OCI-LY1 (cell line): ENCODE measurements at regions not wholly inside any gene's neighbourhood (a gene's known extent, or its start where the extent isn't known, plus 50 kb on each side); places are given as distances from the start of the nearest gene placed in this dataset.

ENCODE experiments used
- H2AFZ ChIP-seq: fragments of 200-600 bp; sonication (generic), shearing (Covaris generic); 2 replicates; pipeline ENCODE4 v1.6.0; 2014; ENCODE audit warnings: antibody characterized with exemption, mild to moderate bottlenecking, low read length
- H3F3A ChIP-seq: fragments of 200-600 bp; sonication (generic), shearing (Covaris generic); 2 replicates; pipeline ENCODE4 v1.6.0; 2014; ENCODE audit warnings: mild to moderate bottlenecking, antibody characterized with exemption, low read length, moderate library complexity; ENCODE audit not compliant: insufficient read depth
- H3K27ac ChIP-seq: fragments of 200-600 bp; sonication (generic); 2 replicates; pipeline ENCODE4 v1.5.1; 2014; ENCODE audit warnings: low read length, mixed run types, mild to moderate bottlenecking, low read depth; ENCODE audit not compliant: poor library complexity, severe bottlenecking
- H3K27me3 ChIP-seq: fragments of 200-600 bp; sonication (generic); 2 replicates; pipeline ENCODE4 v1.6.0; 2014; ENCODE audit warnings: antibody characterized with exemption, mild to moderate bottlenecking, low read length, moderate library complexity; ENCODE audit not compliant: insufficient read depth
- H3K36me3 ChIP-seq: fragments of 200-600 bp; sonication (generic); 2 replicates; pipeline ENCODE4 v1.6.1; 2014; ENCODE audit warnings: mild to moderate bottlenecking, antibody characterized with exemption, low read length, moderate library complexity, mixed read lengths; ENCODE audit not compliant: insufficient read depth
- H3K4me1 ChIP-seq: fragments of 200-600 bp; sonication (generic); 2 replicates; pipeline ENCODE4 v1.5.1; 2014; ENCODE audit warnings: mild to moderate bottlenecking, low read length, moderate library complexity; ENCODE audit not compliant: insufficient read depth, severe bottlenecking
- H3K4me2 ChIP-seq: fragments of 200-600 bp; sonication (generic), shearing (Covaris generic); 2 replicates; pipeline ENCODE4 v1.6.1; 2014; ENCODE audit warnings: low read length
- H3K4me3 ChIP-seq: fragments of 200-600 bp; sonication (generic); 2 replicates; pipeline ENCODE4 v1.5.1; 2014; ENCODE audit warnings: low read length, low read depth, mild to moderate bottlenecking, mixed read lengths; ENCODE audit not compliant: poor library complexity, severe bottlenecking
- H3K79me2 ChIP-seq: fragments of 200-600 bp; shearing (Covaris generic); 2 replicates; pipeline ENCODE4 v1.6.1; 2016; ENCODE audit warnings: mixed run types, low read length, mixed read lengths; ENCODE audit not compliant: insufficient read depth
- H3K9ac ChIP-seq: fragments of 200-600 bp; sonication (generic), shearing (Covaris generic); 2 replicates; pipeline ENCODE4 v1.6.1; 2014; ENCODE audit warnings: mild to moderate bottlenecking, low read length, mixed read lengths
- H3K9me2 ChIP-seq: fragments of 200-600 bp; sonication (generic), shearing (Covaris generic); 2 replicates; pipeline ENCODE4 v1.6.1; 2014; ENCODE audit warnings: low read depth, mild to moderate bottlenecking, low read length, mixed read lengths
- H3K9me3 ChIP-seq: fragments of 200-600 bp; shearing (Covaris generic); 2 replicates; pipeline ENCODE4 v1.6.1; 2014; ENCODE audit warnings: low read length, mixed read lengths
- H4K20me1 ChIP-seq: fragments of 200-600 bp; sonication (generic), shearing (Covaris generic); 2 replicates; pipeline ENCODE4 v1.6.0; 2016; ENCODE audit warnings: mild to moderate bottlenecking, low read length; ENCODE audit not compliant: insufficient read depth
- EZH2 ChIP-seq: fragments of 200-600 bp; sonication (generic), shearing (Covaris generic); IDR thresholded peaks from 2 replicates; pipeline ENCODE4 v1.8.0; 2017; ENCODE audit warnings: borderline replicate concordance, mixed run types, mild to moderate bottlenecking, antibody characterized with exemption, low read length, moderate library complexity, mixed read lengths
- TF ChIP-seq, protein P1 (sequence below): fragments of 200-600 bp; sonication (generic), shearing (Covaris generic); IDR thresholded peaks from 2 replicates; pipeline ENCODE4 v1.5.1; 2017; ENCODE audit warnings: mild to moderate bottlenecking, antibody characterized with exemption, low read length, moderate library complexity, mixed read lengths

- Histone ChIP-seq H2AFZ (no peak overlapping the region), H3K27me3 (no peaks in the 10 kb centered on the region)
- TF ChIP-seq, protein P1, sequence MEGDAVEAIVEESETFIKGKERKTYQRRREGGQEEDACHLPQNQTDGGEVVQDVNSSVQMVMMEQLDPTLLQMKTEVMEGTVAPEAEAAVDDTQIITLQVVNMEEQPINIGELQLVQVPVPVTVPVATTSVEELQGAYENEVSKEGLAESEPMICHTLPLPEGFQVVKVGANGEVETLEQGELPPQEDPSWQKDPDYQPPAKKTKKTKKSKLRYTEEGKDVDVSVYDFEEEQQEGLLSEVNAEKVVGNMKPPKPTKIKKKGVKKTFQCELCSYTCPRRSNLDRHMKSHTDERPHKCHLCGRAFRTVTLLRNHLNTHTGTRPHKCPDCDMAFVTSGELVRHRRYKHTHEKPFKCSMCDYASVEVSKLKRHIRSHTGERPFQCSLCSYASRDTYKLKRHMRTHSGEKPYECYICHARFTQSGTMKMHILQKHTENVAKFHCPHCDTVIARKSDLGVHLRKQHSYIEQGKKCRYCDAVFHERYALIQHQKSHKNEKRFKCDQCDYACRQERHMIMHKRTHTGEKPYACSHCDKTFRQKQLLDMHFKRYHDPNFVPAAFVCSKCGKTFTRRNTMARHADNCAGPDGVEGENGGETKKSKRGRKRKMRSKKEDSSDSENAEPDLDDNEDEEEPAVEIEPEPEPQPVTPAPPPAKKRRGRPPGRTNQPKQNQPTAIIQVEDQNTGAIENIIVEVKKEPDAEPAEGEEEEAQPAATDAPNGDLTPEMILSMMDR, result no peak
- TF ChIP-seq EZH2, result no peak
Observed at GRCh38 chr7:41774966-41775365, 72.1 kb upstream of the INHBA start.

DNA sequence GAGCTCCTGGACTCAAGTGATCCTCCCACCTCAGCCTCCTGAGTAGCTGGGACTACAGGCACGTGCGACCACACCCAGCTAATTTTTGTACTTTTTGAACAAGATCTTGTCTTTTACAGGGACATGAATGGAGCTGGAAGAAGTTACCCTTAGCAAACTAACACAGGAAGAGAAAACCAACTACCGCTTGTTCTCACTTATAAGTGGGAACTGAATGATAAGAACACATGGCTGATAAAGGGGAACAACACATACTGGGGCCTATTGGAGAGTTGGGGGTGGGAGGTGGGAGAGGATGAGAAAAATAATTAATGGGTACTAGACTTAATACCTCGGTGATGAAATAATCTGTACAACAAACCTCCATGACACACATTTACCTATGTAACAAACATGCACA, 70.9 kb upstream of the INHBA start:
- H3K36me3 ChIP-seq, result no peaks in the 10 kb centered on the region
- H3F3A ChIP-seq, result no peaks in the 10 kb centered on the region
- no peaks in the 10 kb centered on the region for H3K4me1 ChIP-seq
- no peak overlapping the region for H3K4me3 ChIP-seq
- H3K4me2 ChIP-seq, result no peak overlapping the region
- no peaks in the 10 kb centered on the region for H3K27me3 ChIP-seq
- H3K79me2 ChIP-seq, result no peaks in the 10 kb centered on the region
- no peak overlapping the region for H3K27ac ChIP-seq
- no peaks in the 10 kb centered on the region; the same call in 1 of the 2 replicates for H3K9me2 ChIP-seq
- TF ChIP-seq, protein P1, result no peak
- TF ChIP-seq EZH2, result no peak
- H2AFZ ChIP-seq, result no peak overlapping the region
- no peak overlapping the region for H3K9ac ChIP-seq
- H3K9me3 ChIP-seq, result no peaks in the 10 kb centered on the region
- no peaks in the 10 kb centered on the region for H4K20me1 ChIP-seq

More at GRCh38 chr7:41774966-41775365, 72.1 kb upstream of the INHBA start:
- H3K9me3 ChIP-seq, result no peaks in the 10 kb centered on the region
- no peaks in the 10 kb centered on the region for H3K36me3 ChIP-seq
- no peak overlapping the region for H3K9ac ChIP-seq
- H4K20me1 ChIP-seq, result no peaks in the 10 kb centered on the region
- H3K4me1 ChIP-seq, result no peaks in the 10 kb centered on the region
- H3K9me2 ChIP-seq, result no peaks in the 10 kb centered on the region; the same call in 1 of the 2 replicates
- no peak overlapping the region for H3K4me2 ChIP-seq
- no peak overlapping the region for H3K27ac ChIP-seq
- H3K79me2 ChIP-seq, result no peaks in the 10 kb centered on the region
- H3K4me3 ChIP-seq, result no peak overlapping the region
- H3F3A ChIP-seq, result no peaks in the 10 kb centered on the region

- Histone ChIP-seq H3K4me3 (no peak overlapping the region), H3K9me3 (no peaks in the 10 kb centered on the region), H3K36me3 (no peaks in the 10 kb centered on the region), H3F3A (no peaks in the 10 kb centered on the region), H3K4me1 (no peaks in the 10 kb centered on the region), H4K20me1 (no peaks in the 10 kb centered on the region), H3K4me2 (no peak overlapping the region), H3K27ac (no peak overlapping the region), H3K9me2 (no peaks in the 10 kb centered on the region), H3K79me2 (no peaks in the 10 kb centered on the region), H3K9ac (no peak overlapping the region), H3K27me3 (no peaks in the 10 kb centered on the region), H2AFZ (no peak overlapping the region)
- no peak for TF ChIP-seq EZH2
- TF ChIP-seq, protein P1, result no peak
Observed at GRCh38 chr7:41771717-41772116, 68.8 kb upstream of the INHBA start.
